Urinary bladder (tissue), 3 donors: ENCODE measurements at regions not wholly inside any gene's neighbourhood (a gene's known extent, or its start where the extent isn't known, plus 50 kb on each side); places are given as distances from the start of the nearest gene placed in this dataset.

Source experiments
- DNase-seq: peaks from one replicate; pipeline ENCODE4 v3.0.0-alpha.2; 2015; ENCODE audit errors: extremely low spot score
- H3K27ac ChIP-seq: one replicate; pipeline ENCODE4 v1.5.1; 2013; ENCODE audit warnings: low read depth, mild to moderate bottlenecking, moderate library complexity
- H3K36me3 ChIP-seq: one replicate; pipeline ENCODE4 v1.6.1; 2013; ENCODE audit warnings: mild to moderate bottlenecking, moderate library complexity; ENCODE audit not compliant: insufficient read depth
- H3K4me1 ChIP-seq: one replicate; pipeline ENCODE4 v1.6.1; 2013; ENCODE audit warnings: mild to moderate bottlenecking, moderate library complexity; ENCODE audit not compliant: insufficient read depth
- H3K4me3 ChIP-seq: one replicate; pipeline ENCODE4 v1.5.1; 2013; ENCODE audit warnings: low read depth, low read length
- WGBS: extraction: QIAGEN DNeasy Blood & Tissue Kit; methylation state at CpG from one replicate; pipeline ENCODE4 v1.1.7; 2013; 5-methylcytosine and 5-hydroxymethylcytosine counted together
- donor health status: healthy with polysubstance abuse.
- donor health status: healthy.

DNA sequence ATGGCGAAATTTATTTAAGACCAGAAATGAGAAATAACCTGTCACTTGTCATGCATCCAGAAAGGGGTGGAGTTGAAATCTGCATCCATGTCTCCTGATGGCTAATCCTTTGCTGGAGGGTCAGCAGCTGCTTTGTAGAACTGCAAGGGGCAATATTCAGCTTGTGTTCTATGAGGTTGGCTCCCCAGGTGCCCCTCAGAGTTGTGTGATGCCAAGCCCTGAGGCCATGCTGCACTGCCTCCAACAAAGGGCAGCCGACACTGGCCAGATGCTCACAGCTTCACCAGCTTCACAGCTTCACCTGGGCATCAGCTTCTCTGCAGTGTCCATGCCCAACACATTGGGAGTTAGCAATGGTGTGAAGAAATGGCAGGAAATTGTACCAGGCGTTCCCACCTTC is 64.0 kb upstream of the TMEM72 start:
- DNase-seq: no peak
- no peak overlapping the region for H3K27ac ChIP-seq
- no peak overlapping the region for H3K4me3 ChIP-seq
- H3K4me1 ChIP-seq: no peaks in the 10 kb centered on the region
- H3K36me3 ChIP-seq: no peaks in the 10 kb centered on the region
- 96% methylated on average over 3 of the region's 3 CpGs for WGBS

DNA sequence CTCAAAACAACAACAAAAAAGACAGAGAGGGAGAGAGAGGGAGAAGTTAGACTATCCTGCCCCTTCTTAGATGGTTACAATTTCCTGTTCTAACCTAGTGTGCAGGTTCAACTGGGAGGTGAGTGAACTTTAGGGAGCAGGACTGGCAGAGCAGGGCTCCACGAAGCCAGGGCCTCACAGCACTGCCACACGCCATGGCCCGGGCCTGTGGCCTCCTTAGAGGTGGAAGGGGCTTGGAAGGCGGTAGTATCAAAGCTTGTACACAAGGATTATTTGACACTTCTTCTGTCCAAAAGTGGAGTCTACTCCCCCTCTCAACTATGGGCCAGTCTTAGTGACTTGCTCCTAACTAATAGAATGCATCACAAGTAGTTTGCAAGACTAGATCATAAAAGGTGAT is 62.9 kb upstream of the TMEM72 start:
- DNase-seq: no peak
- no peak overlapping the region for H3K4me3 ChIP-seq
- H3K36me3 ChIP-seq: no peaks in the 10 kb centered on the region
- H3K4me1 ChIP-seq: no peaks in the 10 kb centered on the region
- 96% methylated on average over 4 of the region's 4 CpGs for WGBS
- H3K27ac ChIP-seq: no peak overlapping the region

DNA sequence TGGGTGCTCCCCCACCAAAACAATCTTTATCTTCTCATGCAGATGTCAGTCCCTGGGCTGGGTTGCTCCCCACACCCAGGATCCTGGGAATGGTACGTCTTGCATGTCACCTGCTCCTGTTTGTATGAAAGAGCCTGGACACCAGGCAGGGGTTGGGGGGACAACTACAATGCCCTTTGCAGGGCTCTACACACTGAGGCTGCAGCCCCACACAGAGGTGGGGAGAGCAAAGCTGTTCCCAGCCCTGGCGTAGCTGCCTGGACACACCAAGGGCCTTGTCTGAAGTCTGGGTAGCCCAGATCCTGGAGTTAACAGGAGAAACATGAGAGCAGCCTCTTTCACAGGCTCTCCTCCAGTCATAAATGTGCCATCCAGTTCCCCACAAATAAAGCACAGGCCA is 61.2 kb upstream of the TMEM72 start:
- Histone ChIP-seq H3K27ac (no peak overlapping the region), H3K4me1 (no peaks in the 10 kb centered on the region), H3K36me3 (no peaks in the 10 kb centered on the region), H3K4me3 (no peak overlapping the region)
- DNase-seq: no peak
- WGBS: 95% methylated on average over 2 of the region's 2 CpGs

DNA sequence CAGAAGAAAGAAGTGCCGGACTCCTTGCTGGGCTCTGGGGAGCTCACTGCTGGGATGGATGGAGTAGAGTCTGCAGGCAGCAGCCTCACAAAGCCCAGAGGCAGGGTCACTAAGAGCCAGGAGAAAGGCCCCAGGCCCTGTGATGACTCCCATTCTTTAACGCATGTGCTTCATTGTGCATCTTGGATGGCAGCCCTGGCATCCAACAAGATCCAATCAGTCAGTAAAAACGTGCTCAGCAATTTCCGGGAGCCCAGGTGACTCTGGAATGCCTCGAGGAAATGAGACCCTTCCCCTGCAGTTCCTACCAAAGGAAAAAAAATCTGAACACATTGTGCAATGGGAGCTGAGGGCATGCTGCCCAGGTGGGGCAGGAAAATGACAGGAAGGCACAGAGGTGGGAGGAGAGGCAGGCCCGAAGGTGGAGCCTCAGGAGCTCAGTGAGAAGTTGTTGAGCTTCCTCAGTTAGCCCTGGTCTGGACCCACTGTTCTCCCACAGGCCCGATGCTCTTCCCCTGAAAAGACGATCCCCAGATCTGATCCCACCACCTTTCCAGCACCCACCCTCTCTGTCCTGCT is 60.7 kb upstream of the TMEM72 start:
- H3K4me3 ChIP-seq: no peak overlapping the region
- H3K36me3 ChIP-seq: no peaks in the 10 kb centered on the region
- DNase-seq: no peak
- no peaks in the 10 kb centered on the region for H3K4me1 ChIP-seq
- H3K27ac ChIP-seq: no peak overlapping the region
- WGBS: 76% methylated on average over 8 of the region's 8 CpGs

DNA sequence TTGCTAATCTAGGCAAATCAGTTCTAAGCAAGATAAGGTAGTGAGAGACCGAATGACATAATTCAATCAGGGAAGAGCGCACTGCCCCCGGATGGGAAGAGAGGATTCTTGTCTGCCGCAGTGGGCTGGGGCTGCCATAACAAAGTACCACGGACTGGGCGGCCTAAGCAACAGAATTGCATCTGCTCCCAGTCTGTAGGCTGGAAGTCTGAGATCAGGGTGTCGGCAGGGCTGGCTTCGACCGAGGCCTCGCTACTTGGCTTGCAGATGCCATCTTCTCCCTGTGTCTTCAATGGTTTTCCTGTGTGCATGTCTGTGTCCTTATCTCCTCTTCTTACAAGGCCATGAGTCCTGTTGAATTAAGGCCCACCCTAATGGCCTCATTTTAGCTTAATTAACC is 59.7 kb upstream of the TMEM72 start:
- no peaks in the 10 kb centered on the region for H3K36me3 ChIP-seq
- H3K4me1 ChIP-seq: no peaks in the 10 kb centered on the region
- no peak for DNase-seq
- H3K4me3 ChIP-seq: no peak overlapping the region
- H3K27ac ChIP-seq: no peak overlapping the region
- WGBS: 96% methylated on average over 10 of the region's 10 CpGs

DNA sequence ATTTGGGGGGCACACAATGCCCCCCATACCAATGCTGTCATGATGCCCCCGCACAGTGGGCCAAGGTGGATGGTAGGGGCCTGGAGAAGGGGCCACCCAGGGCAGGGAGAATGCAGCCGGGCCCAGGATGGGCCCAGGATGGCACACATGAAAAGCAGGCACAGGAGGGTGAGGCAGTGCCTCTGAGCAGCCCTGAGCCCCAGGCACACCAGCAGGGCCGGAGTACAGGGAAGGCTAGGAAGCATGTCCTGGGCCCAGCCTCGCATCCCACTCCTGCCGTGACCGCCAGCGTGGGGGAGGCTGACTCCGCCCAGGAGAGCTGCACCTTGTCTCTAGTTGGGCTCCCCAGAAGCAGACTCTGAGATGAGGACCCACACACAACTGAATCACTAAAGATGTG is 59.3 kb upstream of the TMEM72 start:
- Histone ChIP-seq H3K36me3 (no peaks in the 10 kb centered on the region), H3K4me3 (no peak overlapping the region), H3K4me1 (no peaks in the 10 kb centered on the region)

DNA sequence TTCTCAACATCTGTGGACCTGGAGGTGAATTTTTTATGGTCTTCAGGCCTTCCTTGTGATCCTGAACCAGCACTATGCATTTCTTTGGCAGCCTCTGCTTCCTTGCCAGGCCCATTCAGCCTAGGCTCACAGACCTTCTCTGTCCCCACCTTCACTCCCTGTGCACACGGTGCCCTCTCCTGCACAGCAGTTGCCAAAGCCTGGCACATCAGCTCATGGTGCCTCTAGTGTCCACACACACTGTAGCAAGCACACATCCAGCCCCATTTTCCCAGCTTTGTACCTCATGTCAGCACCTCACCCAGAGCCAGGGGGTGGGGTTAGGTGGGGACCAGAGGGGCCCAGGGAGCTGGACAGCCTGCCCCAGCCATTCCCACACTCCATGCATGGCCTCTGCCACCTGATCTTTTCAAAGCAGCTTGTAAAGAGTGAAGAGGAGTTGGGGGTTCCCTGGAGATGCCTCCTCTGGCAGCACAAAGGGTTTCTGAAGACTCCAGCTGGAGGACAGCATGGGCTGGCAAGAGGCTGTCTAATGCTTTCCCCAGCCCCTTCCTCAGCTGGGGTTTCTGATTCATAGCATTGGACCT is 57.9 kb upstream of the TMEM72 start:
- Histone ChIP-seq H3K27ac (no peak overlapping the region), H3K4me3 (no peak overlapping the region), H3K36me3 (no peaks in the 10 kb centered on the region), H3K4me1 (no peaks in the 10 kb centered on the region)
- DNase-seq: no peak
- WGBS: 71% methylated on average over 1 of the region's 1 CpG

More for the DNA sequence above, 59.3 kb upstream of the TMEM72 start:
- no peak for DNase-seq
- 94% methylated on average over 8 of the region's 8 CpGs for WGBS
- H3K27ac ChIP-seq: no peak overlapping the region

DNA sequence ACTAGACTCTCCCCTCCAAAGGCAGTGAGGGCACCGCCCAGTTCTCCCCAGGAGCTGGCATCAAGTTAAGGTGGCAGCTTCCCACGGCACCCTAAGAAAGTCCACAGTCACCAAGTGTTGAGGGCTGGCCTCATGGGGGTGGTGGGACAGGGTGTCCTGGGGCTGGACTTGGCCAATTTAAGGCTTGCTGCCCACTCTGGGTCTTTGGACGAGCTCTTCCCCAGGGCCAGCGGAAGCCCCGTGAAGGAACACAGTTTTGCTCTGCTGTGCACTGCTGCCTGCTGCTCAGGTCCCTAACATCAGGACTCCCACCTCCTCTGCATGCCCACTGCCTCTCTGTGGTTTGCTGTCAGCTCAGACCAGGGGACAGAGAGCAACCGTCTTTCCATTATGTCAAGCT is 57.3 kb upstream of the TMEM72 start:
- Histone ChIP-seq H3K4me3 (no peak overlapping the region), H3K36me3 (no peaks in the 10 kb centered on the region), H3K27ac (no peak overlapping the region), H3K4me1 (no peaks in the 10 kb centered on the region)
- DNase-seq: no peak
- 92% methylated on average over 6 of the region's 6 CpGs for WGBS

DNA sequence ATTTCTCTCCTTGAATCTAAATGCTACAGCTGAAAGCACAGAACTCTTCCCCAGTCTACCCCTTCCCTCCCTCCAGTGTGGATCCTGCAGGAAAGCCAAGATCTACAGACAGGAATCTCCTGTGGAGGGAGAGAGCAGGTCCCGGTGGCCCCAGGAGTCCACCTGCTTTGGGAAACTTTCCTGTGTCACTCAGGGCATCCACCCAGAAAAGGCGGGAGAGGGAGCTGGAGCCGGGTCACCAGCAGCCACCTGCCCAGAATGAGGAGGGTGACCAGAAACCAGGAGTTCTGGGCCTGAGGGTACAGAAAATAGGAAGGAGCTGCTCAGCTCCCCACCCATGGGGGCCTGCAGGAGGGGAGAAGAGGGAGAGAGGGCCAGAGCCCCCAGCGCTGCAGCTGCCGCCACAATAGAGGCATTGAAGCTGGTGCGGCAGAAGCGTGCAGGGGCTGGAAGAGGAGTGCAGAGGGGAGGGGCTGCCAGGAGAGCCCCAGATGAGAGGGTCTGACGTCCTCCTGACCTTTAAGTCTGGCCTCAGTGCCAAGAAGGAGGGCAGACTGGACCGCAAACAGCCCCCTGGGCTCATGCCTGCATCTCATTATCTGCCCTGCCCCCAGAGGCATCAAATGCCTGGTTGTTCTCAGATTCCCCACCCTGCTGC is 56.3 kb upstream of the TMEM72 start:
- H3K27ac ChIP-seq: no peak overlapping the region
- WGBS: 80% methylated on average over 9 of the region's 9 CpGs
- no peak for DNase-seq
- no peak overlapping the region for H3K4me3 ChIP-seq
- no peaks in the 10 kb centered on the region for H3K4me1 ChIP-seq
- no peaks in the 10 kb centered on the region for H3K36me3 ChIP-seq

DNA sequence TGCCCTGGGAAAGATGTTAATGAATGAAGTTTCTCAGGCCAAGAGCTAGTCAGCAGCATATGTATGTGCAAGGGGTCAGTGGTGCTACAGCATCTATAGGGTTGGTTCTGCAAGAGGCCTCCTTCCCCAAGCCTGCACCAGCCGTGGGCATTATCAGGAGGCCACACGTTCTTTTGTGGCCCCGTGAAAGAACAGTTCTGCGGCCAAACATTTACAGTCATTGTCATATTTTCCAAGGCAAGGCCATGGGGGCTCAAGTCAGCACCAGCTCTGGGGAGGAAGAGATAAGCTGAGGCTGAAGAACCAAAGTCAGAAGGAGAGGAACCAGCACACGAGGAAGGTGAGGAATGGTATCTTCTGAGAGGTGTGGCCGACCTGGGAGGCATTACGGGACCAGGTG is 54.4 kb upstream of the TMEM72 start:
- DNase-seq: no peak
- no peak overlapping the region for H3K4me3 ChIP-seq
- no peaks in the 10 kb centered on the region for H3K4me1 ChIP-seq
- H3K27ac ChIP-seq: no peak overlapping the region
- 94% methylated on average over 7 of the region's 7 CpGs for WGBS
- no peaks in the 10 kb centered on the region for H3K36me3 ChIP-seq

DNA sequence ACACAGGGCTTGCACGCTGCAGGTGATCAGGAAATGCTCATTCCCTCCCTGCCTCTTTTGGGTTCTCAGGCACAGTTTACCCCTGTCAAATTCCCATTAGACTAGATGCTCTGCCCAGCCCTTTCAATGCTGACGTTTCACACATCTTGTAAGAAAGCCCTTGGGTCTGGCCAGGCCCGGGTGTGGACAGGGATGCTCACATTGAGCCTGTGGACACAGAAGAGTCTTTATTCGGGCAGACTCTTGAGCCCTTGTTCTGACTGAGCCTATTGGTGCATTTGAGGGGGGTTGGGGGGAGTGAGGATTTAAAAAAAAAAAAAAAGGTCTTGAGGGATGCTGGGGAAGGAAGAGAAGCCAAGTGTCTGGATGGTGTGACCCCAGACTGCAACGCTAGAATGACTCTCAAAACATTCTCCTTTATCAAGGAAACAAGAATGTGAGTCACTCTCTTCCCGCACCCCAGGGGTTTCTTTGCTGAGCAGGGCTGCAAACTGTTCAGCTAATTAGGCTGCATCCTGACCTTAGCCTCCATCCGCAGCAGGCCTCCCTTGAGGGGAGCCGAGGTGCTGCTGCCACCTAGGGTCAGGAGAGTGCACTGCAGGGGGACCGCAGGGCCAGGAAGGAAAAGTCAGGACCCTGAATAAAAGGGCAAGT is 53.6 kb upstream of the TMEM72 start:
- Histone ChIP-seq H3K27ac (no peak overlapping the region), H3K36me3 (no peaks in the 10 kb centered on the region), H3K4me3 (no peak overlapping the region), H3K4me1 (no peaks in the 10 kb centered on the region)
- 47% methylated on average over 9 of the region's 9 CpGs for WGBS
- DNase-seq: no peak

DNA sequence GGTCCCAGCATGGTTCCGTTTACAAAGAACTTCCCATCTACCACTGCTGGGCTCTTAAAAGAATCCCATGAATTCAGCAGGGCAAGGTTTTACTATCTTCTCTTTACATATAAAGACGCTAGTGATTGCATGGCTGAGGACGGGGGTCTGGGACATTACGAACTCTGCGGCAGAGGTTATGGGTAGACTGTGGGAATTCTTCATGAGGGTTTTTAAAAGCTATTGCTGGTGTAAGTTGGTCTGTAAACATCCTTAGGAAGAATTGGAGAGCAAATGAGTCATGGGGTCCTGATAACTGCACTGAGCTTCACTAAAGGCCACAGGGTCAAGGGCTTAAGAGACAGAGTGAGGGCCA is 53.1 kb upstream of the TMEM72 start:
- no peak overlapping the region for H3K27ac ChIP-seq
- no peak for DNase-seq
- H3K4me3 ChIP-seq: no peak overlapping the region
- no peaks in the 10 kb centered on the region for H3K36me3 ChIP-seq
- no peaks in the 10 kb centered on the region for H3K4me1 ChIP-seq
- 73% methylated on average over 5 of the region's 5 CpGs for WGBS

DNA sequence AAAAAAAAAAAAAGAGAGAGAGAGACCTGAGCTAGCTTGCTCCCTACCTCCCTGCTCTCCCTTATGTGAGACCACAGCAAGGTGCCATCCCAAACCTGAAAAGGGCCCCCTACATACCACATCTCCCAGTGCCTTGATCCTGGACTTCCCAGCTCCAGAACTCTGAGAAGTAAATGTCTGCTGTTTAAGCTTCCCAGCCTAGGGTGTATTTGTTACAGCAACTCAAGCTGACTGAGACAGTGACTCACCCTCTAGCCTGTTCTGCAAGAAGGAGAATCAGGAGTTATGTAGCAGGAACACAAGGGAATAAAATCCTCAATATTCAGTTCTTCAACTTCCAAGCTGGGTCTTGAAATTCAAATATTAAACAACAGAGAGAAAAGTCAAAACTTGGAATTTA is 52.1 kb upstream of the TMEM72 start:
- Histone ChIP-seq H3K36me3 (no peaks in the 10 kb centered on the region), H3K27ac (no peak overlapping the region), H3K4me1 (no peaks in the 10 kb centered on the region), H3K4me3 (no peak overlapping the region)
- no peak for DNase-seq

DNA sequence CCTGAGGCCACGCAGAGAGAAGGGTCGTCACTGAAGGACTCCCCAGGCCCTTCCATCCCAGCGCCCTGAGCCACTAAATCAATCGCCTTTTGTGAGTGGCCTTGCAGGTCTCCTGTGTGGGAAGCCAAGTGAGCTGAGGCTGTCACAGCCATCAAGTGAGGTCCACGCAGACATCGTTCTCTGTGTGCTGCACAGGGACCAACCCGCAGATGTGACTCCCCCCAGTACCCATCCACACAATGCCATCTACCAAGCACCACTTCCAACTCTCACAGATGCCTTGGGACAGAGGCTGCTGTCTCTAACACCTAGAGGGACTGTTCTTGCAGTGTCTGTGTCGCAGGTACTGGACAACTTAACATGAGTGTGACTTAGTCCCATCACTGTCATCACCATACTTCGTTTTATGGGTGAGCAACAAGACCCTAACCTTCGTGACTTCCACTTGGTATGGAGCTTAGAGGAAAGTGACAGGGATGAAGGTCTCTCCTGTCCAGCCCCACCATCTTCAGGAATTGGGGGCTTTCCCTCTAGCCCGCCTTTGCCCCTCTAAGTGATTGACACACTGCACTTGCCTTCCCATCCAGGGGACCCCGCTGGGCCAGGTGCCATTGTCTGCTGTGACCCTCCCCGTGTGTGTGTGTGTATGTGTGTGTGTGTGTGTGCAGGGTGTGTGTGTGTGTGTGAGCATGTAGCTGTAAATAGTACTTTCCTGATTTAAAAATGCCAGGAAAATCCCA is 51.4 kb upstream of the TMEM72 start:
- Histone ChIP-seq H3K4me1 (no peaks in the 10 kb centered on the region), H3K36me3 (no peaks in the 10 kb centered on the region), H3K4me3 (no peak overlapping the region), H3K27ac (no peak overlapping the region)
- DNase-seq: no peak
- WGBS: 92% methylated on average over 13 of the region's 13 CpGs
